ENCODE measurements at regions not wholly inside any gene's neighbourhood (a gene's known extent, or its start where the extent isn't known, plus 50 kb on each side); places are given as distances from the start of the nearest gene placed in this dataset.
"Not testable (repeated sequence)": the region's sequence is repeated elsewhere in the genome, so short reads cannot be mapped to it uniquely, and the experiment has no call there.

GRCh38 chrX:63050225-63050624 lies 300.9 kb downstream of the SPIN4 start:
- H3K4me1 ChIP-seq (ENCODE audit: low read length), result peaks cover 6% of the 10 kb centered on the region
- no peaks in the 10 kb centered on the region for H3K27me3 ChIP-seq (ENCODE audit: low read depth, low read length)
- TF ChIP-seq, protein P1, sequence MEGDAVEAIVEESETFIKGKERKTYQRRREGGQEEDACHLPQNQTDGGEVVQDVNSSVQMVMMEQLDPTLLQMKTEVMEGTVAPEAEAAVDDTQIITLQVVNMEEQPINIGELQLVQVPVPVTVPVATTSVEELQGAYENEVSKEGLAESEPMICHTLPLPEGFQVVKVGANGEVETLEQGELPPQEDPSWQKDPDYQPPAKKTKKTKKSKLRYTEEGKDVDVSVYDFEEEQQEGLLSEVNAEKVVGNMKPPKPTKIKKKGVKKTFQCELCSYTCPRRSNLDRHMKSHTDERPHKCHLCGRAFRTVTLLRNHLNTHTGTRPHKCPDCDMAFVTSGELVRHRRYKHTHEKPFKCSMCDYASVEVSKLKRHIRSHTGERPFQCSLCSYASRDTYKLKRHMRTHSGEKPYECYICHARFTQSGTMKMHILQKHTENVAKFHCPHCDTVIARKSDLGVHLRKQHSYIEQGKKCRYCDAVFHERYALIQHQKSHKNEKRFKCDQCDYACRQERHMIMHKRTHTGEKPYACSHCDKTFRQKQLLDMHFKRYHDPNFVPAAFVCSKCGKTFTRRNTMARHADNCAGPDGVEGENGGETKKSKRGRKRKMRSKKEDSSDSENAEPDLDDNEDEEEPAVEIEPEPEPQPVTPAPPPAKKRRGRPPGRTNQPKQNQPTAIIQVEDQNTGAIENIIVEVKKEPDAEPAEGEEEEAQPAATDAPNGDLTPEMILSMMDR (IDR thresholded peaks at IDR 0.05; ENCODE audit: low read depth, low read length), result peak; percentile 64
- no peak for TF ChIP-seq EZH2phosphoT487 (IDR thresholded peaks at IDR 0.05; ENCODE audit: low read depth)
- H3K9ac ChIP-seq (ENCODE audit: low read length), result no peak overlapping the region
- peak overlapping the region; percentile 24; the same call in 1 of the 2 replicates for H3K4me2 ChIP-seq (ENCODE audit: low read length)
- no peak overlapping the region for H3K27ac ChIP-seq (ENCODE audit: low read length)
- no peaks in the 10 kb centered on the region for H3K79me2 ChIP-seq (ENCODE audit: low read length)
- H3K4me3 ChIP-seq (ENCODE audit: low read length), result no peak overlapping the region
- H2AFZ ChIP-seq (ENCODE audit: low read depth, low read length), result no peak overlapping the region
- no peaks in the 10 kb centered on the region for H3K36me3 ChIP-seq (replicated peaks; ENCODE audit: low read depth, low read length)
- no peaks in the 10 kb centered on the region for H4K20me1 ChIP-seq (ENCODE audit: insufficient read depth, low read length)
- H3K9me3 ChIP-seq (ENCODE audit: insufficient read depth, low read length), result no peaks in the 10 kb centered on the region

GRCh38 chrX:63032811-63033210 lies 318.3 kb downstream of the SPIN4 start:
- no peaks in the 10 kb centered on the region for H3K4me1 ChIP-seq (ENCODE audit: low read length)
- no peak overlapping the region for H2AFZ ChIP-seq (ENCODE audit: low read depth, low read length)
- no peak for TF ChIP-seq EZH2phosphoT487 (IDR thresholded peaks at IDR 0.05; ENCODE audit: low read depth)
- TF ChIP-seq, protein P1 (IDR thresholded peaks at IDR 0.05; ENCODE audit: low read depth, low read length), result no peak
- no peaks in the 10 kb centered on the region for H3K36me3 ChIP-seq (replicated peaks; ENCODE audit: low read depth, low read length)
- no peaks in the 10 kb centered on the region for H3K27me3 ChIP-seq (ENCODE audit: low read depth, low read length)
- no peak overlapping the region for H3K9ac ChIP-seq (ENCODE audit: low read length)
- H3K27ac ChIP-seq (ENCODE audit: low read length), result no peak overlapping the region
- no peaks in the 10 kb centered on the region for H4K20me1 ChIP-seq (ENCODE audit: insufficient read depth, low read length)
- no peaks in the 10 kb centered on the region for H3K79me2 ChIP-seq (ENCODE audit: low read length)
- no peaks in the 10 kb centered on the region for H3K9me3 ChIP-seq (ENCODE audit: insufficient read depth, low read length)
- H3K4me3 ChIP-seq (ENCODE audit: low read length), result no peak overlapping the region
- H3K4me2 ChIP-seq (ENCODE audit: low read length), result no peak overlapping the region

- Histone ChIP-seq H4K20me1 (ENCODE audit: insufficient read depth, low read length) (no peaks in the 10 kb centered on the region), H3K36me3 (replicated peaks; ENCODE audit: low read depth, low read length) (no peaks in the 10 kb centered on the region), H3K27me3 (ENCODE audit: low read depth, low read length) (no peaks in the 10 kb centered on the region), H3K9ac (ENCODE audit: low read length) (no peak overlapping the region), H3K4me1 (ENCODE audit: low read length) (no peaks in the 10 kb centered on the region), H2AFZ (ENCODE audit: low read depth, low read length) (no peak overlapping the region), H3K27ac (ENCODE audit: low read length) (no peak overlapping the region), H3K9me3 (ENCODE audit: insufficient read depth, low read length) (no peaks in the 10 kb centered on the region), H3K4me2 (ENCODE audit: low read length) (no peak overlapping the region), H3K79me2 (ENCODE audit: low read length) (no peaks in the 10 kb centered on the region), H3K4me3 (ENCODE audit: low read length) (no peak overlapping the region)
- TF ChIP-seq, protein P1 (IDR thresholded peaks at IDR 0.05; ENCODE audit: low read depth, low read length), result no peak
- TF ChIP-seq EZH2phosphoT487 (IDR thresholded peaks at IDR 0.05; ENCODE audit: low read depth), result no peak
Observed at GRCh38 chrX:63013549-63013948, 337.6 kb downstream of the SPIN4 start.

- Histone ChIP-seq H4K20me1 (ENCODE audit: insufficient read depth, low read length) (no peaks in the 10 kb centered on the region), H3K79me2 (ENCODE audit: low read length) (no peaks in the 10 kb centered on the region), H3K4me2 (ENCODE audit: low read length) (no peak overlapping the region), H3K9ac (ENCODE audit: low read length) (no peak overlapping the region), H3K4me3 (ENCODE audit: low read length) (no peak overlapping the region), H3K27ac (ENCODE audit: low read length) (no peak overlapping the region), H3K27me3 (ENCODE audit: low read depth, low read length) (no peaks in the 10 kb centered on the region), H3K9me3 (ENCODE audit: insufficient read depth, low read length) (no peaks in the 10 kb centered on the region), H2AFZ (ENCODE audit: low read depth, low read length) (no peak overlapping the region), H3K4me1 (ENCODE audit: low read length) (no peaks in the 10 kb centered on the region), H3K36me3 (replicated peaks; ENCODE audit: low read depth, low read length) (no peaks in the 10 kb centered on the region)
- TF ChIP-seq, protein P1 (IDR thresholded peaks at IDR 0.05; ENCODE audit: low read depth, low read length), result peak; percentile 47
- no peak for TF ChIP-seq EZH2phosphoT487 (IDR thresholded peaks at IDR 0.05; ENCODE audit: low read depth)
Observed at GRCh38 chrX:63012574-63012973, 338.6 kb downstream of the SPIN4 start.

- H3K4me2 ChIP-seq (ENCODE audit: low read length); H4K20me1 ChIP-seq (ENCODE audit: insufficient read depth, low read length); H3K27me3 ChIP-seq (ENCODE audit: low read depth, low read length); H3K9me3 ChIP-seq (ENCODE audit: insufficient read depth, low read length); H3K79me2 ChIP-seq (ENCODE audit: low read length); H3K36me3 ChIP-seq (replicated peaks; ENCODE audit: low read depth, low read length); H3K4me1 ChIP-seq (ENCODE audit: low read length); H3K9ac ChIP-seq (ENCODE audit: low read length); H3K4me3 ChIP-seq (ENCODE audit: low read length); H3K27ac ChIP-seq (ENCODE audit: low read length); H2AFZ ChIP-seq (ENCODE audit: low read depth, low read length): not testable (repeated sequence)
Observed at GRCh38 chrX:63000196-63000595, 350.9 kb downstream of the SPIN4 start.
